Stimulated activated naive CD4-positive, alpha-beta T cell treated with Interleukin-2 at 50 U/mL for 16 hours (primary cell): ENCODE measurements at regions not wholly inside any gene's neighbourhood (a gene's known extent, or its start where the extent isn't known, plus 50 kb on each side); places are given as distances from the start of the nearest gene placed in this dataset.

Experiments used
- DNase-seq: peaks from one replicate; lab custom pipeline; 2025; lab: John Stamatoyannopoulos, UW

- DNase-seq, result no peak
Measured at GRCh38 chr10:10853954-10854353, 163.7 kb upstream of the CELF2 start.

- no peak for DNase-seq
Measured at GRCh38 chr10:10854725-10855124, 162.9 kb upstream of the CELF2 start.

DNA sequence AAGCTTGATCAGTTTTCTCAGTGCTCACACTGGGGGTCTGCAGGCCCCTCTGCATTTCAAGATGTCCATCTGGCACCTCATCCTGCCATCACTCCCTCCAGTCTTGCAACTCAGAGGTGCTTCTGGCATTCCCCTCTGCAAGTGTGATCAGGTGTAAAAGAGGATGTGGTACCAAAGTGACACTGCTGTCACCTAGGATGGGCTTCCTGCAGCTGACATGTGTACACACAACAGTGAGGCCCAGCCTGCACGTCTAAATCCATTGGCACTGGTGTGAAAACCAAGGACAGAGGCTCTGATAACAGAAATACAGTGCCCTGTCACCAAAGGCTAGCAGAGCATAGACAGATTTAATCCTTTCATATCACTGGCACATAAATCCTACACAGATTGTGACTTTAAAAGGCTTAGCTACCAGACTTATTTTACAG, 162.5 kb upstream of the CELF2 start:
- no peak for DNase-seq

DNA sequence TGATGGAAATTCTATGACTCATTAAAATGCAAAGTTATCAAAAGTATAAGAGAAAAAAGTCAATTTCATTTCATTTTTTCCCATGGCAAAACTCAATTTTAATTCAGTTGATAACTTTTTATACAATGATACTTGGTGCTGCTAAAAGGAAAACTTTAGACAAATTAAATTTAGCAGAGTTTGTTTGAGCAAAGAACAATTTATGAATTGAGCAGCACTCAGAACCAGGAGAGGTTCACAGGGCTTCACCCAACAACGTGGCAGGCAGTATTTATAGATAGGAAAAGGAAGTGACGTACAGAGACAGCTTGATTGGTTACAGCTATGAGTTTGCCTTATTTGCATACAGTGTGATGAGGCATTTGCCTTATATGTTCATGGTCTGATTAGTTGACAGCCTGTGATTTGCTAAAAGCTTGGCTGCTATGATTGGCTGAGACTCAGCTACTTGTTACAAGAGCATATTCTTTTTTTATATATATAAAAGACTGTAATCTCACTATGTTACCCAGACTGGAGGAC, 157.2 kb upstream of the CELF2 start:
- no peak for DNase-seq

DNA sequence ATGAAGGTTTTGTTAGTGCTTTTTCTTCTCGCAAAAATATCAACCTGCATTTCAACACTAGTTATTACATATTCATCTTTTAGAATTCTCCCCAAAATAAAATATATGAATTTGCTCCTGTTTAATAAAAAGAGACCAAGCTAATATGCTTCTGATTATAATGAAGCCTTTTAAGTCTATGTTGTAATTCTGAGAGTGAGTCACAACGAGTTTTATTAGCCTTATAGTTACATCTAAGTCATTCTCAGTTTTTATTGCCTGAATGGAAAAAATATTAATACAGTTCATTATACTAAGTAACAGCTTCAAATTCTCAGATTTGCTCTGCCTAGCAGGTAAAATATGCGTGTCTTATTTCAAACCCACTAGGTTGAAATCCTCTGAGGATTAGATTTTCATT, 152.4 kb upstream of the CELF2 start:
- no peak for DNase-seq

GRCh38 chr10:10865913-10866312, 151.8 kb upstream of the CELF2 start:
- no peak for DNase-seq

DNA sequence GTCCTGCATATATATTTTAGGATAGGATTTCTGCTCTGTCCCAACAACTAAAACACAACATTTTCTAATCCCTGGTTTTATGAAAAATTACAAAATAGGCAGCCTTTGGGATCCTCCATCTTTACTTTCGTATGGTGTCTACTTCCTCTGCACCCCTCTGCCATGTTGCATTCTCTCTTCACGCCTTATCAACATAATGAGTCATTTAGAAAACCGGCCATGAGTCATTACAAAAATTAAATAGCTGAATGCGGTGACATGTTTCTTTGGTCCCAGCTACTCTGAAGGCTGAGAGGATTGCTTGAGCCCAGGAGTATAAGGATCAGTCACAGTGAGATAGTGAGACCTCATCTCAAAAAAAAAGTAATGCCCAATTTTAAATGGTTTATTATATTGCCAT, 148.1 kb upstream of the CELF2 start:
- no peak for DNase-seq

- no peak for DNase-seq
Measured at GRCh38 chr10:10870523-10871241, 147.0 kb upstream of the CELF2 start.

- no peak for DNase-seq
Measured at GRCh38 chr10:10871352-10871751, 146.3 kb upstream of the CELF2 start.

GRCh38 chr10:10872035-10872673, 145.5 kb upstream of the CELF2 start:
- no peak for DNase-seq

DNA sequence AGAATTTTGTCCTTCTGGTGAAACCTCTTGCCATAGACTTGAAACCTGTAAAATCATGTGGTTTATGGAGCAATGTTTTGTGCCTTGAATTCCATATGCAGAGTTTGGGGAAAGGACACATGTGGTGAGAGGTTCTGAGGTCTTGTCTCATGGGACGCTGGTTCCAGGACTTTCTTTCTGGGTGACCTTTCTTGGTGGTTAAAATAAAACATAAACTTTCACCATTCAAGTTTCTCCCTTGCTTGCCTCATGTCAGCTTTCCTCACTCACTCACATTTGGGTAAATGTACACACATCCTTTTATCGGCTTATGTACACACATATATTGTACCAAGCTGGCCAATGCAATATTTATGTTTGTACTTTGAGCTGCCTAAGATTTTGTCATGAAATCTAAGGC, 144.9 kb upstream of the CELF2 start:
- DNase-seq, result no peak

- no peak for DNase-seq
Measured at GRCh38 chr10:10873289-10873688, 144.4 kb upstream of the CELF2 start.

DNA sequence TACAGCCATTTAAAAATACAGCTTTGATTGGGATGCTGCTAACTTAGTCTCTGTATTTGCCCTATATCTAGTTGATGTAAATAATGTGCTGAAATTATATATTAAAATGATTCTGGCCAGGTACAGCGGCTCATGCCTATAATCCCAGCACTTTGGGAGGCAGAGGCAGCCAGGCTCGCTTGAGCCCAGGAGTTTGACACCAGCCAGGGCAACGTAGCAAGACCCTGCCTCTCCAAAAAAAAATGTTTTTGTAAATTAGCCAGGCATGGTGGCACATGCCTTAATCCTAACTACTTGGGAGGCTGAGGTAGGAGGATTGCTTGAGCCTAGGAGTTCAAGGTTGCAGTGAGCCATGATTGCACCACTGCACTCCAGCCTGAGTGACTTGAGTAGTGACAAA, 143.8 kb upstream of the CELF2 start:
- no peak for DNase-seq

DNA sequence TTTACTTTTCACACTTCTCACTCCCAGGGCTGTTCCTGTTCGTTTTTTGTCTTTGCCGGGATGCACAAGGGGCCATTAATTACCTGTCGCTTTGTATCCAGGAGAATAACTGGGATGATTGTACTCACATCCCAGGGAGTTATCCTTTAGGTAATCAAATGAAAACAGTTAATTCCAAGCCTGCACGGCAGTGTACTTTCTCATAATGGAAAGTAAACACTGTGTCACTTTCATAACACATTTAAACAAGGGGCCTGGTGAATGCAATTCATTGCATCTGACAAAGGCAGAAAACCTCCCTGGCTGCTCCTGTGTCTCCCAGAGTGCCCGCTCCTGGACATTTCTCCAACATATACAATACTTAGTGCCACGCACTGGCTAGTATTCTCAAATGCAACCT, 138.7 kb upstream of the CELF2 start:
- no peak for DNase-seq

DNA sequence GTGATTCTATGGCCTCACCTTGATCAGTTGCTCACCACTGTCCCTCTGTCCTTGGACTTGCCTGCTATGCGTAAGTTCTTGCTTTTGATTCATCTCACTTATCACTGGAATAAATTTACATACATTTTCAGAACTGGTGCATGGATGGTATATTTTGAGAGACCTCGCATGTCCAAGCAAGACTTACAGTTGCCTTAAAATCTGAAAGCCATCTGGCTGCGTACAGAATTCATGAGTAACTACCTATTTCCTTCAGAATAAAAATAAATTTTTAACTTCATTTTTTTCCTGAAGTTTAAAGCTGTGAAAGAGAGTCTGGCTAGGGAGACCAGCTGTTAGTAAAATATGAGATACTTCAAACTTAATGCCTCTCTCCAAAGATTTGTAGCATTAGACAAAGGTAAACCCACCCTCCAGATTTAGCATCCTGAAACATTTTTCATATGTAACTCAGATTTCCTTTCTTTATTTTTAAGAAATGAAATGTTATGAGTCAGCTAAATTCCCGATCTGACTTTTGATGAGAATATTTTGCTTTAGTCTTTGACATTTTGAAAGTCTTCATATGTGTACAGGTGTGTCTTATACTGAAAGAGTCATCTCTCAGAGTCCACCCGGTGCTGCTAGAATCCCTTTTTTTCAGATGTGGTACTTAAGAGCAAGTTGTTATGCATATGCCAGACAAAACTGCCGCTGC, 136.4 kb upstream of the CELF2 start:
- DNase-seq, result no peak

- no peak for DNase-seq
Measured at GRCh38 chr10:10883737-10884136, 133.9 kb upstream of the CELF2 start.

- DNase-seq, result no peak
Measured at GRCh38 chr10:10886861-10887531, 130.7 kb upstream of the CELF2 start.

DNA sequence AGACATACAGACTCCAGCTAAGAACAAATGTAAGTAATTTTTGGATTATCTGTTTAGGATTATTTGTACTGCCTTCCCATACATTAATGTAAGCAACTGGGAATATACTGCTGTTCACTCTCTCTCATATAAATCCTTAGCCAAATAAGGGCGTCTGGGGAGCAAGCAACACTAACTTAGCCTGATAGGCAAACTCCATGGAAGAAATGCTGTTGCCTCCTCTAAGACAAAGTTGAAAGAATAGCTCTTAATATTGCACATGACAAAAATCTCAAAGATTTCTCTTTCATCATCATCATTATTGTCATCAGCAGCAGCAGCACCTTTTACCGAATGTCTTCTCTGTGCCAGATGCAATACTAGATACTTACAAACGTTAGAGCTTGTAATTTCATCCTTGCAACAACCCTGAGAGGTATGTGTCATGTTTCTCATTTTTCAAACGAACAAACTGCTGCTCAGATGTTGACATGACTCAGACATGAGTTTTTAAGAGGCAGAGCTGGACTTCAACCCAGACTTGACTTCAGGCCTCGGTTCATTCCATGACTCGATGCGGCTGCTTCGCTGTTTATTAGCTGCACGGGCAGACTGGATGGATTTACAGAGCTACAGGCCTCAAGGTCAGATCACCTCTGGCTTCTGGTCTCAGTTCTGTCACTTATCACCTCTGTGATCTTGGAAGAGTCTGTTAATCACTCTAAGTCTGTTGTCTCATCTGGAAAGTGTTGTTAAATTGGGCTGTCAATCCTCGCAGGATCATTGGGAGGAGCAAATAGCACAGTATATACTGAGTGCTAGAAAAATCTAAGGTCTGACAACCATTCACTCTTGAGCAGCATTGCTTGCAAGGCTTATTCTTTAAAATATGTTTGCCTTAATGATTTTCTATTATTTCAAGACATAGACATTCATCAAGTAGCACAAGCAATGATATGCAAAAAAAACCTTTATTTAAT, 126.3 kb upstream of the CELF2 start:
- DNase-seq, result no peak

DNA sequence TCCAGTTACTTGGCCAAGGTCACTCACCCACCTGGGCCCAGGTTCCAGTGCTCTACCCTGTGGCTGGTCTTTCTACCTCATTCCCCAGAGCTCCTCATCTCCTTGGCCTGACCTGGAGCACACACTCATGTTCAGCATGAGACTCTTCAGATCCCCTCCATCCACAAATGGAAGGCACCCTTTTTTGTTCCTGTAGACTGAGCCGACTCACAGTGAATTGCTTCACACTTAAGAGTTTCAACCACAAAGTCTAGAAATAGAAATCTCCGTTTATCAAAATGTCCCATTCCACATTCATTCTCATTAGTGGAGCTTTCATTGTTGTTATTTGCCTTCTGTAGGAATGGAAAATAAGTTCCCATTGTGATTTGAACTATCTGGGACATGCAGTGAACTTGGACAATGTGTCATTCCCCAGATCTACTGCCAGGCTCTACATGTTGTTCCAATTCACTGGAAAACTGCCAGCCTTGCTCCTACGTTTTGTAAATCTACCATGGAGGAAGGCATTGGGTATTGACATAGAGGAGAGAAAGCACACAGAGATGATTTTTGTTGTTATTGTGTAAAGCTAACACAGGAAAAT, 125.3 kb upstream of the CELF2 start:
- no peak for DNase-seq

DNA sequence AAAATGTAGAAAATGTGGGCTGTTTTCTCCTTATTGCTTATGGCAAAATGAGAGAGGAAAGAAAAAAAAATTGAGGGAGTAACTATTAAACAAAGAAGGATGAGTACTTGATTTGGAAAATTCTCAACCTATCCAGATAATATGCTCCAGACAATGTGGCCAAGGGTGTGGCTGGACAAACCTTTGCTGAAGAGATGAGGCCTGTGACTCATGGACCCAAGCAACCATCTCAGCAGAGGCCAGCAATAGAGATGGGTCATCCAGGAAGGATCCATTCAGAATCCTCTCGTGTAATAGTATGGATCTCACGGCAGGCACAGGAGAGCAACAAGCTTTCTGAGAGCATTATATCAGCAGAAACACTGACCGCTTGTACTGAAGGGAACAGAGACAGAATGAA, 120.3 kb upstream of the CELF2 start:
- DNase-seq, result no peak

GRCh38 chr10:10901906-10902305, 115.8 kb upstream of the CELF2 start:
- DNase-seq, result no peak
